SK-N-MC (cell line): ENCODE measurements at regions not wholly inside any gene's neighbourhood (a gene's known extent, or its start where the extent isn't known, plus 50 kb on each side); places are given as distances from the start of the nearest gene placed in this dataset.

Experiments used
- EZH2 ChIP-seq: fragments of 200-600 bp; sonication (generic); IDR thresholded peaks from one replicate; pipeline ENCODE4 v1.6.1; 2017; ENCODE audit warnings: antibody characterized with exemption
- FOXP2 ChIP-seq: optimal IDR thresholded peaks from 2 replicates; pipeline ENCODE3; 2011; ENCODE audit warnings: mild to moderate bottlenecking, moderate library complexity; ENCODE audit not compliant: insufficient read depth; ENCODE audit errors: extremely low read length, control extremely low read depth
- POLR2AphosphoS5 ChIP-seq: IDR thresholded peaks from 2 replicates; pipeline ENCODE4 v1.6.1; 2012; ENCODE audit warnings: mild to moderate bottlenecking, low read depth, low read length, borderline replicate concordance

DNA sequence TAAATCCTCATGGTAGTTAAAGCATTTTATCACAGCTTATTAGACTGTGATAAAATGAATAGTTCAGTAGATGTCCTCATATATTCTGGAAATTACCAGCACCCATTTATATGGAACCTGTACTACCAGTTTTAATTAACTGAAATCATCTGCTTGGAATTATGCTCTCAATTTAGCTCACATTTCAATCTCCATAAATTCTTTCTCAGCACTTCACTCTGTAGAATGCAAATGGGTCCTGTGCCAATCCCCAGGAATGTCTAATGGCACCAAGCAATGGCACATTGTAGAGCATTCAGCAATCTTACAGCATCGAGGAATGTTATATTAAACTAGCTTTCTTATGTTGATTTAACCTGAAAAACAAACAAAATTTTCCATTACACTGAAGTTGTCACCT, 355.1 kb downstream of the PDHA2 start:
- no peak for TF ChIP-seq EZH2
- TF ChIP-seq POLR2AphosphoS5 = no peak
- no peak for TF ChIP-seq FOXP2
